ENCODE measurements at regions not wholly inside any gene's neighbourhood (a gene's known extent, or its start where the extent isn't known, plus 50 kb on each side); places are given as distances from the start of the nearest gene placed in this dataset.

- no peak for DNase-seq (ENCODE audit: low spot score)
- TF ChIP-seq, protein P1, sequence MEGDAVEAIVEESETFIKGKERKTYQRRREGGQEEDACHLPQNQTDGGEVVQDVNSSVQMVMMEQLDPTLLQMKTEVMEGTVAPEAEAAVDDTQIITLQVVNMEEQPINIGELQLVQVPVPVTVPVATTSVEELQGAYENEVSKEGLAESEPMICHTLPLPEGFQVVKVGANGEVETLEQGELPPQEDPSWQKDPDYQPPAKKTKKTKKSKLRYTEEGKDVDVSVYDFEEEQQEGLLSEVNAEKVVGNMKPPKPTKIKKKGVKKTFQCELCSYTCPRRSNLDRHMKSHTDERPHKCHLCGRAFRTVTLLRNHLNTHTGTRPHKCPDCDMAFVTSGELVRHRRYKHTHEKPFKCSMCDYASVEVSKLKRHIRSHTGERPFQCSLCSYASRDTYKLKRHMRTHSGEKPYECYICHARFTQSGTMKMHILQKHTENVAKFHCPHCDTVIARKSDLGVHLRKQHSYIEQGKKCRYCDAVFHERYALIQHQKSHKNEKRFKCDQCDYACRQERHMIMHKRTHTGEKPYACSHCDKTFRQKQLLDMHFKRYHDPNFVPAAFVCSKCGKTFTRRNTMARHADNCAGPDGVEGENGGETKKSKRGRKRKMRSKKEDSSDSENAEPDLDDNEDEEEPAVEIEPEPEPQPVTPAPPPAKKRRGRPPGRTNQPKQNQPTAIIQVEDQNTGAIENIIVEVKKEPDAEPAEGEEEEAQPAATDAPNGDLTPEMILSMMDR (IDR thresholded peaks at IDR 0.05; ENCODE audit: extremely low read depth, missing control alignments) = no peak
These were observed 220.2 kb upstream of the CELF2 start for GRCh38 chr10:10797513-10797912.

DNA sequence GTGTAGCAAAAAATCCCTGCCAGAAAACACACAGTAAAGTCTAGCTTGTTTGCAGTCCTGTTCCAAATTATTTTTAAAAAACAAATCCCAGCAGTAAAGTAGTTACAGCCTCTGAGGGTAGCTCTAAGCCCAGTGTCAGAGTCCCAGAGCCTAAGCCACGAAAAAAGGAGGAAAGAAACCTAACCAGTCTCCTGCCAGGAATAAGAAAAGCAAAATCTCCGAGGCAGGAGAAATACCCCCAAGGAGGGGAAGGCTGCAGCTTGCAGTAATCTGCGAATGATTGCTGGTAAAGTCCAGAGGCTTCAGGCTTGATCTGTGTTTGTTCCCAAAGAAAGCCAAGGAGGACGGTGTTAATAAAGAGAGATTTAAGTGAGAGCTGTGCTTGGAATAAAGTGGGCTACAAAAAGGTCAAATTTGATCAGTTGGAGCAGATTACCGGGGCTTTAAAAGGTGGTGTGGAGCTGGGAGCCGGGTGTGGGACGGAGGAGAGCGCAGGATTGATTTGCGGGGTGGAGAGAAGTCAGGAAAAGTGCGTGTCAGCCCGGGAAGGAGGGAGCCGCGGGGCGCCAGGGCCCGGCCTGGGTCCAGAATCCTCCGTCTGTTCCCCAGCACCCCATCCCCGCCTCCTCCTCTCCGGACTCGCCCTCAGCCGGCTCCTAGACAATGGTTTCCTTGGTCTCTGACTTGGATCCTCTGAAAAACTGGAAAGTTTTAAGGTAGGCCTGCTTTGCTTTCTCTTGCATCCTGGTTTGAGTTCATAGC is 219.4 kb upstream of the CELF2 start:
- DNase-seq (ENCODE audit: low spot score) = no peak

DNA sequence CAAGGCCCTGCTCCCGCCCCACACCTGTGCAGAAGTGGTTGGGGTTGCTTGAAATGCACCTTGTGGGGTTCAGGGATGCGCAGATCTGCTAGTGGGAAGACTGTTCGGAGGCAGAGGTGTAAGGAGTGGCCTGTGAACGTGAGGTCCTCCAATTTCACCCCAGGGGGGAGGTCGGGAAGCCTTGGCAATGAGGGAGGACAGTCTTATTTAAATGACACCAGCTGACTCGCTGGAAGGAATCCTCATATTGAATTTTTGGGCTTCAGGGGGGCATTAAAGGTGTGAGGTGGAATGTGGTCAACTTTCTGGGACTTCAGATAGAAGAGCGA is 218.8 kb upstream of the CELF2 start:
- TF ChIP-seq, protein P1 (IDR thresholded peaks at IDR 0.05; ENCODE audit: extremely low read depth, missing control alignments) = no peak
- DNase-seq (ENCODE audit: low spot score) = no peak

More for the DNA sequence above, 219.4 kb upstream of the CELF2 start:
- TF ChIP-seq, protein P1 (IDR thresholded peaks at IDR 0.05; ENCODE audit: extremely low read depth, missing control alignments) = no peak

- TF ChIP-seq, protein P1 (IDR thresholded peaks at IDR 0.05; ENCODE audit: extremely low read depth, missing control alignments) = no peak
- no peak for DNase-seq (ENCODE audit: low spot score)
These were observed 216.7 kb upstream of the CELF2 start for GRCh38 chr10:10800961-10801360.

GRCh38 chr10:10803278-10803677 is 214.4 kb upstream of the CELF2 start:
- TF ChIP-seq, protein P1 (IDR thresholded peaks at IDR 0.05; ENCODE audit: extremely low read depth, missing control alignments) = no peak
- DNase-seq (ENCODE audit: low spot score) = no peak

DNA sequence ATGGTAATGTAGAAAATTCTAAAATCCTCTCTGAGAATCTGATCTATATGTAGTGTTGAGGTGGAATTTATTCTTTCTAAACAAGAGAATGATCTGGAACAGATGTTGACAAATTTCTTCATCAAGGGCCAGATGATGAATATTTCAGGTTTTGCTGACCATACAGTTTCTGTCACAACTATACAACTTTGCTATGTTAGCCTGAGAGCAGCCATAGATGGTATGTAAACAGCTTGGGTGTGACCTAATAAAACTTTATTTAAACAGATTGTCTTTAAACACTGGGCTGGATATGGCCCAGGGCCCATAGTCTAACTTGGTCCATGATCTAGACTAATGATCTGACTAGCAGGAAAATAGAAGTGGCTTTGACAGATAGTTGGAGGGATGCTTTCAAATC is 213.6 kb upstream of the CELF2 start:
- TF ChIP-seq, protein P1 (IDR thresholded peaks at IDR 0.05; ENCODE audit: extremely low read depth, missing control alignments) = no peak
- no peak for DNase-seq (ENCODE audit: low spot score)

DNA sequence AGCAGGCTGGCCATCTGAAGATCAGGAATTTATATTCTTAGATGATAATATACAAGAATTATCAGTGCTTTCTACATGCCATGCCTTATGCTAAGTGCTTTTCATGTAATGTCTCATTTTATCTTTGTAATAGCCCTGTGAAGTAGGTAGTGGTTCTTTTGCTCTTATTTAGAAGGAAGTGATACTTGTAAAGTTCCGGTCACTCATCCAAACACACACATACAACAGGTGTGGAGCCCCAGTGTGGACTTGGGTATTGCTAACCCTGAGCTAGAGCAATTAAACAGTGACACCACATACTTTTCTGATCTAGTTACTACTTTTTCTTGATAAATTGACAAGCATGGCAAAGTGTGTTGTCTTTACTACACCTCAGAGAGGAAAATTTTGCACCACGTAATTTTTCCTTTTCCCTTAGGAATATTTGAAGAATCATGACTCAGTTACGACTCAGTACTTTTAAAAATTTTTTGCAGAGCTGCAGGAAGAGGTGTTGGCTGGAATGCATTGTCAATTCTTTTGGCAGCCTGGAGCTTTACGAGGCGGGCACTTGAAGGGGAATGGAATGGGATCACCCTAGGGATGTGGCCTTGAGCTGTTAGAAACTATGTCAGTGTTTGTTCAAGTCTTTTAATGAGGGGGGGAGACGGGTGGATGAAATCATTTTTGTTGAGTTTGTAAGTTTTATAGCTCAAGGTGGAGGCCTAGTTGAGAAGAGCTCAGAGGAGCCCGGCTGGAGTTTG is 212.5 kb upstream of the CELF2 start:
- TF ChIP-seq, protein P1 (IDR thresholded peaks at IDR 0.05; ENCODE audit: extremely low read depth, missing control alignments) = no peak
- DNase-seq (ENCODE audit: low spot score) = no peak

Measured in GM20000 (cell line).